Stimulated activated CD8-positive, alpha-beta memory T cell treated with anti-CD3 and anti-CD28 coated beads, Interleukin-7, amount 100 ng/mL, for 24 hours (primary cell): ENCODE measurements at regions not wholly inside any gene's neighbourhood (a gene's known extent, or its start where the extent isn't known, plus 50 kb on each side); places are given as distances from the start of the nearest gene placed in this dataset.

Source experiments
- DNase-seq: peaks from one replicate; pipeline ENCODE4 v3.0.0-alpha.2; 2020; ENCODE audit warnings: low read depth

DNA sequence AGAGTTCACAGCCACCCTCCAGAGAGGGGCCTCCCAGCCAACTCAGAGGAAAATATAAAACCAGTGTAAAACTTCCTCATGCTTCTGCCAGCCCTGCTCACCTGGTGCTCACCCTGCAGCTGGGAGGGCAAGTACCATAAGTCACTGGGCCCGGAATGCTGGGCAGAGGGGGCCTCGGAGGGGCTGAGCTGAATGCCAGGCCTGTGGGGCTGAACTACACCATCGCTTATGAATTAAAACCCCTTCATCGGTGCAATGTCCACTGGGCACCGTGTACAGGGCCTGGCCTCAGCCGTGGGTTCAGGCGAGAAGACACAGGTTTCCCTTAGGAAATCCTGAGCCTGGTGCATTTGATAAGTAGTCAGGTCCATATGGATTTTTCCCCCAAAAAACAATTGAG lies 828.6 kb downstream of the TBC1D22A start:
- no peak for DNase-seq

DNA sequence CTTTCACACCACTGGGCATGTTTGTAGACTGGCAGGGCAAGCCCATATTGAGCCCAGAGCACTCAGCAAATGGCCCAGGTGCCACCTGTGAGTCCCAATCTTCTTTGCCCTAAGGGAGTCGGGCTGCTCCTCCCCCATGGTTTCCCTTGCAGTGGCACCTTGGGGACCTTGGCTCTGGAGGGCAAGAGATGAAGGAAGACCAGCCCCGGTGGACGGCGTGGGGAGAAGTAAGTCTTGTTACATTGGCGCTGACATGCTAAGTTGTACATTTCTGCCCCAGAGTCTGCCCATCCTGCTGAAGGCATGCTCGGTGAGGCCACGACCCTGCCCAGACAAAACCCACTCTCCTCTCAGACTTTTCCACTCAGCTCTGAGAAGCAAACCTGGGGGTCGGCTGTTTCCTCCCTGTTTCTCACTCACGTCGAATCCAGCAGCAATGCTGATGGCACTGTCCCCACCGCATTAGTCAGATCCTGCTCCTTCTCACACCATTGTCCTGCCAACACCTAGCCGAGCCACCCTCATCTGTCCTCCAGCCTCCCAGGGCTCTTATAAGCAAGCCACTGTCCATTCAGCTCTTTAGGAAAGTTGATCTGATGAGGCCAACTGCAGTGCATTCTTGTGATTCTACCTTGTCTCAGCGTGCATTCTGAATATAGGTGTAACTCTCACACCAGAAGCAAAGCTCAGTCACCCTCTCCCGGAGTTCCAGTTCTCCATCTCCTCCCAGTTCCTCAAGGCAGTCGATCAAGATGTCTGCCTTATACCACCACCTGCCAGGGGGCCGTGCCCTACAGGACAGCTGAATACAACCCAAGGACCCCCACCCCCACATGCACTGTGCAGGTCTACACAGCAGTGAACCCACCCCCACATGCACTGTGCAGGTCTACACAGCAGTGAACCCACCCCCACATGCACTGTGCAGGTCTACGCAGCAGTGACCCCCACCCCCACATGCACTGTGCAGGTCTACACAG lies 827.1 kb downstream of the TBC1D22A start:
- no peak for DNase-seq

DNA sequence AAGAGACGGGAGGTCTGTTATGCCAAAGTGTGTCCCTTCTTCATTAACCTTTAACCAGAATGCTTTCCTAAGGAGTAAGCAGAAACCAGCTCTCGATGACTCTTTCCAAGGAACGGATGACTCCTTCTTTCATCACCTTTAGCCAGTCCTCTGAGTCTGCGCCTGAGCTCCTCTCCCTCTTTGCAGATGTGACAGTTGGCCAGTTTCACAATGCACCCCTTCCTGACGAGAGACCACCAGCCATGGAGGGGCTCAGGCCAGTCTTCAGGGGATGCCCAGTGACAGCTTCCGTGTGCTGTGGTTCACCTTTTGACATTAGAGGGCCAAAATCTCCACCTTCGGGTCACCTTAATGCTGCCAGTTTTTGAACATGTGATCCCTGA lies 826.1 kb downstream of the TBC1D22A start:
- DNase-seq, result no peak

DNA sequence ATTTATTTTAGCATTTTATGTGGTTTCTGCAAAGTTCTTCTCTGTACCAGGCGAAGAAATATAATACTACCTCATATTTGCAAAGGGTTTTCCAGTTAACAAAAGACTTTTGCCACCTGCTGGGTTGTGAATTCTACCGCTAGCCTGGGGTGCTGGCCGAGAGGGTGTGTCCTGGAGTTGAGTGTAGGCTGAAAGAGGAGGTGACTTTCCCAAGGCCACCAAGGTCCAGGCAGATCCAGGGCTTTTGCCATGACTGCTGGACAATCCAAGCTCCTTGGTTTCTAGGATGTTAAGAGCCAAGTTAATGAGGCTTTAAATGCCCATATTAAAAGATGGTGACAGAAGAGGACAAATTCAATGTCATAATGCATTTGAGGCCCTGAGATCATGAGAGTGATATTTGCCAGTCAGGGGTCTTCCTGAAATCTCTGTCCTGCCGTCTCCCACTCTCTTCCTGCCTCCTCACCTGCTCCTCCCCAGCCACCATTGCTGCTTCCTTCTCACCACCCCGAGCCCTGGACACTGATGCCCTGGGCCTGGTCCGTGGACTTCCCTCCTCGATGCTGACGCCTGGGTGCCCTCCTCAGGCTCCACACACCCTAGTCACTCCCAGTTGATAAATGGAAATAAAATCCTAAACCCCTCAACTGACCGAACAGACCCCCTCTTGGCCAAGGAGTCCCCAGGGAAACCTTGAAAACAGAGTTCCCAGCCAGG lies 825.6 kb downstream of the TBC1D22A start:
- DNase-seq, result no peak

DNA sequence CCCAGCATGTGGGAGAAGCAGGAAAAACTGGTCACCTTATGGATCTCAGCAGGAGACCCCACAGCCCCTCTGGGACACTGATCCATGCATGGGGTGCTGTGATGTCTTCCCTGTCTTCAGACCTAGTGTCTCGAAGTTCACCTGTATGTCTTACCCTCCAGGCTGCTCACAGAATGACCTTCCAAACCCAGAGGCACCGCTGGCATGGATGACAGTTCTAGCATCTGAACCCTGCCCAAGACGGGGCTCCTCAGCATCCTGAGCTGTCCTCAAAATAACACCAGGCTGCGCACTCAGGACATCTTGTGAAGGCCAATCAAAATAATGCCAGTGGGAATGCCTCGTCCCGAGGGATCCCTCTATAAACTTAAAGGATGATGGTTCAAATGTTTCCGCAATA lies 824.9 kb downstream of the TBC1D22A start:
- DNase-seq, result no peak

DNA sequence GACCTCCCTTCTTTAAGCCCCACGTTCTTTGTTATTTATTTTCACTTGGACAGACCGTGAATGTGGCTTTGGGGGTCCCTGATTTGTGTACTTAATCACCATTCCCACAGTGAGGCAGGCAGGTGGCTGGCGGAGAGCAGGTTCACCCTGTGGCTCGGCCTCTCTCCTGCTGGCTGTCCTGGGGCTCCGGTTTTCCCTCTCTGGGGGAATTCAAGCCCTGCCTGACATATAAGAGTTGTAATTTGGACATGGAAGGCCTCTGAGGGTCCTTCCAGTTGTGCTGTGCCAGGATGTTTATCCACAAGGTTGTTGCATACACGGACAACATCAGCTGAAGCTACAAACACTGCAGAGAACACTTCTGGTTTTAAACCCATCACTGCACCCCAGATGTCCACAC lies 824.5 kb downstream of the TBC1D22A start:
- DNase-seq, result no peak

DNA sequence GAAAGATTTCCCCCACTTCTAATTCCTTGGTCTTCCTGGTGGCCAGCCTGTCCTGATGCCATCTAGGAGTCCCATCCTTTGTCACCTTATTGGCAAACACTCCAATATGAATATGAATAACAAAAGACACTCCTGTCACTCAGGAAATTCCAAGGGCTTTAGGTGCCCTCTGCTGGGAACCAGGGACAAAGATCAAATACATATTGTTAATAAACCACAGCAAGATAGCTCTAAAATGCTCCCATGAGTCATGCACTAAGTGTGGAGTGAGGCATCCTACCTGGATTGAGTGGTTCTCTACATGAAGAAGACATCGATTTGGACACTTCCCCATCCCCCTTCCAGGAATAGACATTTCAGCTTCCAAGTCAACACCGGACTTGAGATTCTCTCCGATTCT lies 823.6 kb downstream of the TBC1D22A start:
- DNase-seq, result no peak

DNA sequence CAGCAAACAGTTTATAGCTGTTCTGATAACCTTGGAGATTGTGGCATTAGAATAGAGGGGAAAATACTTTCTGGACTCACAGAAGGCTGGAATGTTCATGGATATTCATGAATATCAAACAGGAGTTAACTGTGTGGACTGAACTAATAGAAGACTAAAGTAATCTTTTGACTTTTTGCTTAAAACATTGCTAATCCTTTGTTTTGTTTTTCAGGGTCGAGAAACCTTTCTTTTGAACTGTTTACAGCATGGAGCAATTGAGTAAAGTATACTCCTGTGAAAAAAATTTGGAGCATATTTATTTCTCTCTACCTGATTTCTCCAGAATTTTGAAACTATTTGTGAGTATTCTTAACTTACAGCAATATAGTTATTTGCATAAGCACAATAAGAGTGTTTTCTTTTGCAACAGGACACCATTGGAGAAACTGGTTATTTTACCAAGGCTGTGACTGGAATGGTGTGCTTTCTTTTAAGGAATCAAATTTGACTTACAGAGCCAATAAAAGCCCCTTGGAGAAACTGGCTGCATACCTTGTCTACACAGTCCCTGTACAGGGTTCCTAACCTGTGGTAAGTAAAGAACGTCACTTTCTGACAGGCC lies 821.6 kb downstream of the TBC1D22A start:
- no peak for DNase-seq

DNA sequence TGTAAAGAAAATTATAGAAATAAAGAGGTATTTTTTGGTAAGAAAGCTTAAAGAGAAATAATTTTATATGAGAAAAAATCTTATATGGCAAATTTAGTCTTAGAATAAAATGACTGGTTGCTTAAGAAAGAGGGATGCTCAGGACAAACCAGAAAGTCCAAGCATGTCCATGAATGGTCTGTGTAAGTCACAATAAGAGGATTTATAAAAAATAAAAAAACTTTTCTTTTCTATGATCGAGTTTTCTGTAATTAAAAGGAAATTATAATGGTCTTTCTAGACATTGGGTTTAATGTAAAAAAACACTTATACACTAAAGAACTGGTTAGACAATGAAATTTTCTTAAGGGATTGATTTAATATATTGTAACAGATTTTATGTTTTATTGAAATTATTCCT lies 819.6 kb downstream of the TBC1D22A start:
- no peak for DNase-seq

DNA sequence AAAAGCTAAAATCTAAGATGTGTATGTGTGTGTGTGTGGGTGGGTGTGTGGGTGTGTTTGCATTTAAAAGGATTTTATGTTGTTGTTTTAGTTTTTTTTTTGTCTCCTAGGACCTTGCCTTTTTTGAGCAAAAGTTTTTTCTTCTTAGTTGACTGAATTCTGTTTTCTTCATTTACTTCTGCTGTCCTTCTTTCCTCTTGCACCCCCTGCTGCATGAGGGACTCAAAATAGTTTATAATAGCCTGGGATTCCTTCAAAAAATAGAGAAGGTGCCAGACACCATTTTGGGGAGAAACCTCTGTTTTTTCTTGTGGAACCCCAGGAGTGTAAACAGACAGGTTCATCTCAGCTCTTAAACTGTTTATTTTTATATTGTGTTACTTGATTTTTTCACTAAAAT lies 817.7 kb downstream of the TBC1D22A start:
- no peak for DNase-seq

DNA sequence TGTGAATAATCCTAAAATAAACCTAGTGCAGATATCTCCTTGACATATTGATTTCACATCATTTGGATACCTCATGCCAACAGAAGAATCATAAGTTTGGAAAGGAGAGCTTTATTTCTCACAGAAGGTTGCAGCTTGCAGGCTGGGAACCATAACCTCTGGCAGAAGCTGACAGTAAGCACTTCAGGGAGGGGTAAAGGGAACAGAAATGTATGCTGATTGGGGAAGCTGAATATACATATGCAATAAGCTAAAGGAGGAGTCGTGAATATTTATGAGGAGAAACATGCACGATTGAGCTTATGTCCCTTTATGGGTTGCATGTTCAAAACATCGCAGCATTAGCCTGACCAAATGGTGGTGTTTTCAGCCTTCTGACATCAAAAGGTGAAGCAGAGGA lies 814.5 kb downstream of the TBC1D22A start:
- no peak for DNase-seq

DNA sequence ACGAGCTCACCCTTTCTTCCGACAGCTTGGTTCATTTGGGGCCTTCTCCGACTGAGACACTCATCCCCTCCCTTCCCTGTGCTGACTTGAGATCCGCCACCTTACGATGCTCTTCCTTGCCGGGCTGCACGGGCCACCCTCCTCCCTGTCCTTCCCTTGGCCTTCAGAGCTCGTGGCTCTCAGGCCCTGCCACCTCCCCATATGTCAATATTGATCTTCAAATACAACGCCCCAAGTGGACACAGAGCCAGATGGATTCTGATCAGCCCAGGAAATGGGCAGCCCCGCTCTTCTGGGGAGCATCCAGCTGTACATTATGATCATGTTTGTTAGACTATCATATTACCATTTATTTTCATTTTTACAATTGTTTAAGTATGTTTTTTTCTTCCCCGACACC lies 812.8 kb downstream of the TBC1D22A start:
- DNase-seq, result no peak

DNA sequence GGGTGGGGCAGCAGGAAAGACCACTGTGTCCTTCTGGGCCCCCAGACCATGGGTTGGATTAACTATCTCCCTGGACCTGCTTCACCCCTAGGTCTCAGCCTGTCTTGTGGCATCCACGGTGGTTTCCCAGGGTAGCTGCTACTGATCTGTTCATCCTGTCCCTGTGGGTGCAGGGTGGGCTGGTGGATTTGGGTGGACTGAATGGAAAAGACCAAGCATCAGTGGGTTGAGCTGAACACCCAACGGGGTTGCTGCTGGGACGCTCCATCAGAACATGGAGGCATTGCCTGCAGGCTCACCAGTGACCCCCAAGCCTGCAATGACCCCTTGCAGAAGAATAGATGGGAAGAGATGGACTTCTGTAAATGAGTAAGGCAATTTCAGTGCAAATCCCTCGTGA lies 812.1 kb downstream of the TBC1D22A start:
- DNase-seq, result no peak

DNA sequence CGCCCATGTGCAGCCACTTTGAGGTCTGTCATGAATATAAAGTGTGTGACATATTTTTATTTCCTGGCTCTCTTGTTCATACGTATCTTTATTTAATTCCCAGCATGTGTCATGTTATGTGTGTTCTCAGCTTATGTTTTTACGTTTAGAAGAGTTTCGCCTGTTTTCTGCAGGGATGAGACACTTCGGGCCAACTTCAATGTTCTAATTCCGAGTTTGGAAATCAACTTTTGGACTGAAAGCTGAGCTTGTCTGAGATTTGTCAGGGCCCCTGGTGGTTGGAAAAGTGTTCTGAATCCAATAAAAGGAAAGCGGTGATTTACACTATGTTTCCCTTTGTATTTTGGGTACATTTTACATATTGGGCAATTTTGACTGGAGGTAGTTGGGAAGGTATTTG lies 810.7 kb downstream of the TBC1D22A start:
- DNase-seq, result no peak

DNA sequence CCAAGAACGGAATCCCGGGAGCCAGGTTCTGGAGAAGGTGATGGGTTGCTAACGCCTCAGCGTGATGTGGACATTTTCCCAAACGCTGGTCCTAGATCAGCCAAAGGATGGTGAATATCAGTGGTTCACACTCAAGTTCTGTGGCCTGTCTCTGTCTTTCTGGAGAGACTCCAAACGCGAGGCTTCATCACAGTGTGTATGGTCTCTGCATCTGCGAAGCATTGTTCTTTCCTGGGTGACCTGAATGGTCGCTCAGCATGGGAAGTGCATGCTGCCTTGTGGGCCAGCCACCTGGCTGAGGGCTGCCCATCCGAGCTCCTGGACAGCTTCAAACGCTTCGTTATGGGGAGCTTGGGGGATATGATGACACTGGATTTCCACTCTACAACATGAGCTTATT lies 810.0 kb downstream of the TBC1D22A start:
- no peak for DNase-seq

DNA sequence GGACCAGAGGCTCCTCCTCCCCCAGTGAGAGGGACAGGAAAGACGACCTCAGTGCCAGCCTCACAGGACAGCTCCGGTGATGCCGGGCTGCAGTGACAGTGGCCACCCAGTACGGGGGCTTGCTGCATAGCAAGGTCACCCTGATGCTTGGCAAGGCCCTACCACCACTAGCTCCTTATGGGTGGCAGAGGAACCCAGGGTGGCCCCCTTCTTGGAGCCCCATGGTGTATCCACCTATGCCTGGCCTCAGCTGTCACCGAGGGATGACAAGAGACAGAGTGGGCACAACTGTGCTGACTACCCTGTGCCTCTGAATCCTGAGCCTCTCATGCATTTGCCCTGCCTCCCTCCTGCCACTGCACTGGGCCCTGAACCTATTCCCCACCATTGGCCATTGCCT lies 809.2 kb downstream of the TBC1D22A start:
- no peak for DNase-seq

DNA sequence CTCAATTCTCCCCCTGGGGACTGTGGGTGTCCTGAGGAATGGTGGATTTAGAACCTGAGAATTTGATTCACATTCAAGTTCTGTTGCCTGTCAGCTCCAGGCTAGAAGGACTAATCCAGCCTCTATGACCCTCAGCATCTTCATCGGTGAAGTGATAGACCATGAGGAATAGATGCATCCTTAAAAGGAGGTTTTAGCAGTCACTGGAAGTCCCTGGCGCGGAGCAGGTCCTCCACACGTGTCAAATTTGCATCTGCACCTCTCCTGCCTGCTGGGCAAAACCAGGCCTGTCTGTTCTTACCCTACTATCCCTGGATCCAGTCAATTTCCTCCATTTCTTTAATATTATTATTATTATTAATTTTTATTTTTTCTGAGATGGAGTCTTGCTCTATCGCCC lies 808.4 kb downstream of the TBC1D22A start:
- no peak for DNase-seq

DNA sequence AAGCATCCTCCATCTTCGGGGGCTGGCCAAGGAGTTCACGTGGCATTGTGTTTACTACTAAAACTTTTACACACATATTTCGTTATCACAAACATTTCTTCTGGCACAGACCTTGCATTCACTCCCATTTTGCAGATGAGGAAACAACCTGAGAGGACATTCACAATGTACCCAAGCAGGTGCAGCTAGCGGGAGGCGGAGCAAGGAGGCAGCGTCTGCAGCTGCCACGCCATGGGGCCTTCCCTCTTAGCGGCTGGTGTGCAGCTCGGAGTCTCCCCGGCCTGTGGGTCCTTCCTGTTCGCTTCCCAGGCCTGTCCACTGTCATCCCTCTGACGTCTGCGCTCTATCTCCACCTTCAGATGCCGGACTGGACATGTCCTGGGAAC lies 807.8 kb downstream of the TBC1D22A start:
- DNase-seq, result no peak

DNA sequence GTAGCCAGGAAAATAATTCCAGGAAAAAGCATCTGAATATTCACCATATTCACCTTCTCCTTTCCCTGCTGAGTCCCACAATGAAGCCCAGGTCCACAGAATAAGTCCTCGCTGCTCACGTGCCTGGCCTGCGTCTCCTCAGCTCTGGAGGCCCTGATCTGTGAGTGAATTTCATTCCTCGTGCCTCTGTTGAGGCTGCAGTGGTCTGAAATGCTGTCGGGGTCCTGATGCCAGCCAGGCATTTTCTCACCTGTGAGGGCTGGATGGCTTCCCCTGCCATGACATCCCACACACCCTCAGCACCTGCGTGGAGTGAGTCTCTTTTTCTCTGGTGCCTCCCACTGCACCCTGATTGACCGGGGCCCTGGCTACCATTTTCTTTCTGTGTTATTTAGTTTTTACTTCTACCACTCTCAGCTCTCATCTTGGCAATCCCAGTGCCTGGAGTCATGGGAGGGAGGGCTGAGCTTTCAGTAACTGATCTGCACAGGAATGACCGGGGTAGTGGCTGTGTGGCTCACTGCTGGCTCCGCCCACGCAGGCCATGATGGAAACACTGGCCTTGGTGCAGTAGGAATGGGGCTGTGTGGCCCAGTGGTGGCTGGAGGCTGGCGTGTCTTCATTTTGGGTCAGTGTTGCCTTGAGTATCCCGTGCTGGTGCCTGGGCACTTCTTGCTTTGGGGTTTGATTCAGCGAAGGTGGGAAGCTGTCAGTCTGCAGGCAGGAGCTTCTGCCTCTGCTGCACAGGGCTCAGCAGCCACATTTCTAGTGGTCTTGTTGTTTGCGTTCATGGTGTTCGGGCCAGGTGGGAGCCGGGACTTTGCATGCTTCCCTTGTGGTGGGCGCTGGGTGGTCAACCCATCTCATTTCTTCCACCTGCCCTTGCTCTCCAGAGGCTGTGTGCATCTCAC lies 807.2 kb downstream of the TBC1D22A start:
- no peak for DNase-seq

DNA sequence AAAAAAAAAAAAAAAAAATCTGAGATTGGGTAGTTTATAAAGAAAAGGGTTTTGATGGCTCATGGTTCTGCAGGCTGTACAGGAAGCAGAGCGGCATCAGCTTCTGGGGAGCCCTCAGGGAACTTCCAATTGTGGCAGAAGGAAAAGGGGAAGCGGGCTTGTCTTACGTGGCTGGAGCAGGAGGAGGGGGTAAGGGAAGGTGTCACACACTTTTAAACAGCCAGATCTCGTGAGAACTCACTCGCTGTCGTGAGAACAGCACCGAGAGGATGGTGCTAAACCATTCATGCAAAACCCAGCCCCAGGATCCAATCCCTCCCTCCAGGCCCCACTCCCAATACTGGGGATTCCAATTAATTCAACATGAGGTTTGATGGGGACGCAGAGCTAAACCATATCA lies 806.2 kb downstream of the TBC1D22A start:
- no peak for DNase-seq

DNA sequence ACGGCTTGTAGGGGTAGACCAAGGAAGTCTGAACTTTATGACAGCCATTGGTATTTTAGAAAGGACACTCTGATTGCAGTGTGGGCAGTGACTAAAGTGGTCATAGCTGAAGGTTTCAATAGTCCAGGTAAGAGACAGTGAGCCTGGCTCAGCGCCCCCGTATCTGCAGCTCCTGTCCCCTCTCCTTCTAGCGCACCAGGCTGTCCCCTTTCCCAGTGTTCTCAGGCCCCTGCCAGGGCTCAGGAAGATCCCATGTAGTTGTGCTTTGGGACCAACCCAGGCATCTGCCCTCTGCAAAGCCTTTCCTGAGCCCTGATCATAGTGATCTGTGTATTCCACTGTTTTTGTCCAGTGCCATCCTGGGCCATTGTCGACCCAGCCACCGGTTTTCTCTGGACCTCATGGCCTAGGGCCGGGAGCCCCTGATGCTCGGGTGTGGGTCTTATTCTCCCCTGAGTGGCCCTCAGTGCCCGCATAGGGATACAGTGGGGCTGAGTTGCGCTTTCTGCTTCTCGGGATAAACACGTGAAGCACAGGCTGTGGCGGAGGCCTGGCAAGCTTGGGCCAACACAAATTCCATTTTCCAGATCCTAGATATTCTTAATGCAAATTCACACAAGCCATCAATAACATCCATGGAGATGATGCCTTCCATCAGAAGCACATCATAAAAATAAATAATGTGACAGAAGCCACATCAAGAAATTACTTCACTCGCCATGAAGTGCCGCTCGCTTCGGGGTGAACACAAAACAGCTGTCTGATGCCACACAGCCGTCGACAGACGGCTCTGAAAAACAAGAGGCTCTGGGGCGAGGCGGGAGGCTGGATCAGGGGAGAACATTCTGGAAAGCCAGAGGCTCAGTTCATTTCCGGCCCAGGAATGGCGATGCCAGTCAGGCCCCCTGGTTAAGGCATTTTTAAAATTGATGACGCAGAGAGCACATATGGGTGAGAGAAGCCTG lies 805.0 kb downstream of the TBC1D22A start:
- no peak for DNase-seq
